NCI-H345 treated with DMSO at 0.1 percent for 48 hours (cell line): ENCODE measurements at regions not wholly inside any gene's neighbourhood (a gene's known extent, or its start where the extent isn't known, plus 50 kb on each side); places are given as distances from the start of the nearest gene placed in this dataset.
A peak's percentile ranks its signal among the peaks of the same experiment; 100 is the strongest.

ENCODE experiments used
- DNase-seq: peaks from one replicate; lab custom pipeline; 2025; ENCODE audit not compliant: unreplicated experiment; lab: John Stamatoyannopoulos, UW

GRCh38 chr3:176969066-176969465 lies 228.2 kb downstream of the TBL1XR1 start:
- DNase-seq: no peak

- no peak for DNase-seq
These were observed 228.7 kb downstream of the TBL1XR1 start for GRCh38 chr3:176968631-176969030.

GRCh38 chr3:176967522-176967921 lies 229.8 kb downstream of the TBL1XR1 start:
- DNase-seq: no peak

- no peak for DNase-seq
These were observed 232.6 kb downstream of the TBL1XR1 start for GRCh38 chr3:176964661-176965060.

GRCh38 chr3:176961916-176962315 lies 235.4 kb downstream of the TBL1XR1 start:
- DNase-seq: no peak

- no peak for DNase-seq
These were observed 237.4 kb downstream of the TBL1XR1 start for GRCh38 chr3:176959867-176960266.

DNA sequence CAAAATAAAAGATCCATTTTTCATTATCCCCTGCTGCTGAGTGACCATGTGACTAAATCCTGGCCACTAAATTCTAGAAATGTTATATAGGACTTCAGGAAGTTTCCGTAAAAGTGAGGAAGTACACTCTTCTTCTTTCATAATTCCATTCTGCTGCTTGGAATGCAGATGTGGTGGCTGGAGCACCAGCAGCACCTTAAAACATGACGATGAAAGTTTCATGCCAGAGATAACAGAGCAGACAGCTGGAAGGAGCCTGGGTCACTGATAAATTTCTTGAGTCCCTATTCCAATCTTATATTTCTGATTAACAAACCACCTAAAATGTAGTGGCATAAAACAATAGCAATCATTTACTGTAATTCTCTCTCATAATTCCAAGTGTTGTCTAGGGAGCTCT lies 238.7 kb downstream of the TBL1XR1 start:
- DNase-seq: no peak

GRCh38 chr3:176954517-176954916 lies 242.8 kb downstream of the TBL1XR1 start:
- no peak for DNase-seq

DNA sequence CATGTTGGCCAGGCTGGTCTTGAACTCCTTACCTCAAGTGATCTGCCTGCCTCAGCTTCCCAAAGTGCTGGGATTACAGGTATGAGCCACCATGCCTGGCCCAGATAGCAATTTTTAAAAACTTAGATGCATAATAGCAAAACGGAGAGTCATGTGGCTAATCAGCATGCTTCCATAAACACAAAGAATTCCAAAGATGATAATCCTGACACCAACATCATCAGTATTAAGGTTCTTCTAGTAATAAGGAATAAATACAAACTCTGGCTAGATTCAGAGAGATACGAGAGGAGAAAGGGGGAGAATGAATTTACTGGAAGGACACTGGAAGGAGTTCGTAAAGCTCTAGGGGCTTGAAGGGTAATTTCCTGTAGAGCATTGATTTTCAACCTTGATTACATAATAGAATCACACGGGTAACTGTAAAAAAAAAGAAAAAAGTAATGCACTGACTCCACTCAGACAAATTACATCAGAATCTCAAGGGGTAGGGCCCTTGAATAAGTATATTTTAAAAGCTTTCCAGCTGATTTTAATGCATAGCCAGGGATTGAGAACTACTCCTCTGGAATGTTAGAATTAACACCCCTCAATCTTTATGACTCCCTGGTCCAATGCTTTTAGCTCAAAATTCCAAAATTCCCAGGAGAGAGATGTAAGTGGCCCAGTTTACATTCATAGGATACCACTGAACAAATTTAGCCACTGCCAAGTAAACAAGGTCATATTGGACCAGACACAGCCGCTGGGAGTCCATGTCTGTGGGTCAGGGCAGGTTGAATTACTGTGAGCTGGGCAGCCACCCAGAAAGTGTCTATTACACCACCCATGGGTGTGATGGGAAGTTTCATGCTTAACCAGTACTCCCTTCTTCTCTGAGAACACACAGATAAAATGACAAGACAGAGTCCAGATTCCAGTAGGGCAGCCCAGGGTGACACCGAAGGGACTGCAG lies 243.9 kb downstream of the TBL1XR1 start:
- DNase-seq: no peak

- no peak for DNase-seq
These were observed 245.5 kb downstream of the TBL1XR1 start for GRCh38 chr3:176951586-176952292.

GRCh38 chr3:176951144-176951543 lies 246.1 kb downstream of the TBL1XR1 start:
- no peak for DNase-seq

DNA sequence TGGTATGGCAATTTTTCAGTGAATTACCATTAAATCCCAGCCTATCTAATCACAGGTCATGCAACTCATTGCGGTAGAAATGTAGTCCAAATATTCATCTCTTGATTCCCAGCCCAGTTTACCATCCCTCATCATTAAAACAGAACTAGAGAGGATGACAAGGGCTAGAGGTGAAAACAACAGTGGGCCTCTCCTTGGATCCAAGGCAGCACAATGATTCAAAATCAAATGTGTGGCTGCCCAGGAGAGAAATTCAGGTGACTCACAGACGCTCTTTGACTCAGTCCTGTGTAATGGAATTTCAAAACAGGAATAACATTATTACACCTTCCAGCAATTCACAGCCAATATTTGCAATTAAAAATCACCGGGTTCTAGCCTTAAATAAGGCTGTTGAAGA lies 246.5 kb downstream of the TBL1XR1 start:
- no peak for DNase-seq

GRCh38 chr3:176948151-176948550 lies 249.1 kb downstream of the TBL1XR1 start:
- no peak for DNase-seq

DNA sequence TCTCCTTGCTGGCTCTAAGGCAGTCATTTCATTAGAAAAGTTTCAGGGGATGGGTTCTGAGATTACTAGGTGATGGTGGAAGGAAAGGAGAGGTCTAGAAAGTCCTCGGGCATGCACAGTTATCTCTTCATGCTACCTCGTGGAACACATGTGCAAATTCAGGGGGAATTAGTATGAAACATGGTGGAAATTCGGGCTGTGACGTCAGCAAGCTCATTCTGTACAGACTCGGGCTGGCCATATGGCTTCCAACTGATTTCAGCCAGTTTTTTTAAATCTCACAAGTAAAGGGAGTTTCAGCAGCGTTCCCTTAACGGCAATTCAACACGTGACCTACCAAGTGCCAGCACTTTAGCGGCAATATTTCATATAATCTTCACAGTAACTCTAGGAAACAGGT lies 251.1 kb downstream of the TBL1XR1 start:
- DNase-seq: no peak

DNA sequence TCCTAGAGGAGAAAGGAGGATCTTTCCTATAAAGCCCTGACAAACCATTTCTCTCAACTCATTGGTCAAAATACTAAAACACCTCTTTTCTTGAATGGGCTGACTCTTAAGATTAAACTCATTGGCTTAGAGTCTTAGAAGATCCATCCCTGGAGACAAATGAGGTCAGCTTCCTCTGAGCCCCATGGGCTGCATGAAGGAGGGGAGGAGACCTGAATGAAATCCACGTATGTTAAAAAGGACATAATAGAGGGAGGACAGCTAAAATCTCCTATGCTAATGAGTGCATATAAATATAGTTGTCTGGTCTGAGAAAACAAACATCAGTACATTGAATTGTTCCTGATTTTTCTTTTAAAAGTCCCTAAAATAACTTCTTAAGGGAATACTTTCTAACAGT lies 255.0 kb downstream of the TBL1XR1 start:
- no peak for DNase-seq

DNA sequence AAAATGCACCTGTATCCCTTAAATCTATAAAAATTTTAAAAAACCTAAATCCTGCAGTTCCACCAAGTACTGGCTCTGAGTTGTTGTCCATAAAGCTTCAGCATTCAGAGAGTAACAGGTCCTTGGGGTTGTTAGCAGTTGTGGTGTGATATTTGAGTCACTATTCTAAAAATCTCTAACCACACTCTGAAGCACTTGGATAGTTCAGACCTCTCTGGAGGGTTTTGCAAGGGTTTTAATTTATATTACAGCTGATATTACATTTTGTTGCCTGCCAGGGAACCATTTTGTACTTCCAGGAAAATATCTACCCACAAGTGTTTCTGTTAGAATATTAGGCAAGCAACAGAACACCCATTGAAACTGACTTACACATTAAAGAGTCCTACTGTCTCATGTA lies 255.6 kb downstream of the TBL1XR1 start:
- DNase-seq: no peak

DNA sequence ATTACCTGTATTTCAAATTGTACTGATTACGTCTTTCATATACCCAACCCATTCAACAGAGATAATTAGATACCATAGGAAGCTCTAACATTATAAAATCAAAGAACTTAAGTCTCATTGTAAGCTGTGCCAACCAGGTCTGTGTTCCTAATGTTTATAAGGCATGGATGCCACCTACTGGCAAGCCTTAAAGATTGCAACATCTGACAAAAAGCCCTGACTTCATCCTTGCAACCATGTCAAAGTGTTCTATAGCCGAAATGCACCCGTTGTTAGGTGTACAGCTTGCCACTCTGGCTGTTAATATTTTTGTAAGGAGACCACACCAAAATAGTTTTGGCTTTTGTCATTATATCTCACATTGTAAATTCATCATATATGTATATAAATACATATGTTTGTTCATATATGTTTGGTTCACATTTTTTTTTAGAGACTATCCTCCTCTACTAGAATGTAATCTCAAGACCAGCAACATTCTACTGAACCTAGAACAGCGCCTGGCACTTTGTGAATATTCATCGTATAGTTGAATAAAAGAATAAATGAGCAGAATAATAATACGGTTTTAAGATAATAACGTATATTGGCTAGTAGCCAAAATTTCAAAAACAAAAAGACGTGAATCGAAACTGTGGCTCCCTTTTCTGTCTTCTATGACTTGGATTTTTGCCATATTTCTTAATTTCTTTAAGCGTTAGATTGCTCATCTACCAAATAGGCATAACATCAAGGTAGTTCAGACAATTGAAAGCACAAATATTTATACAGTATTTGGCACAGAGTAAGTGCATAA lies 258.1 kb downstream of the TBL1XR1 start:
- DNase-seq: peak; percentile 50

GRCh38 chr3:176937994-176938393 lies 259.3 kb downstream of the TBL1XR1 start:
- DNase-seq: no peak

- DNase-seq: no peak
These were observed 259.7 kb downstream of the TBL1XR1 start for GRCh38 chr3:176937541-176937940.

DNA sequence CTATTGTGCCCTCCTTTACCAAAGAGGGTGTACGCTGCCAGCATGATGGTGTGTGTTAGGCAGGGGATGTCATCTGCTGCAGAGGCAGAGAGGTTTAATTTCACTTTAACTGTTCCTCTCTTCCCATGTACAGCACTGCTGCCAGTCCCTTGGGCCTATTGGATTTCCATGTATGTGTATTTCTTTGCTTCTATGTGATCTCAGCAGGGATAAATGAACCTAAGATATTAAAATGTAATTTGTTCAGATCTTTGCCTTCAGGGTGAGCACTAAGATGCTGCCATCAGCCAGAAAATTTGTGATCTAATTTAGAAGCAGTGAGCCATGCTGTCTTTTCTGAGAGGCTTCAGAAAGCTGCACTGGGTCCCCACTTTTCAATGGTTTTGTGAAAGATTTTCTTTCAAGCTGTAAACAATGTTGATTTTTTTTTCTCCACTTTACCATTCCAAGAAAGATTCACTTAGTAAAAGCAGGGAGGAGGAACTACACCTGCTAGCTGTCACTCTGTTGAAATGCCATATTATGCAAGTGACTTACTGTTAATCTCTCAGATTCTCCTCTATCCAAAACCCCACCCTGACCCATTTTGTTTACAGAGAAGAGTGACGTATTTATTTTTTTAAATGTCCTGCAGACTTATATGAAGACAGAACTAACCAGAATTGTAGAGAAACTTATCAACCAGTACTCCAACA lies 261.9 kb downstream of the TBL1XR1 start:
- no peak for DNase-seq

- DNase-seq: no peak
These were observed 262.6 kb downstream of the TBL1XR1 start for GRCh38 chr3:176934698-176935097.
